ENCODE measurements at regions not wholly inside any gene's neighbourhood (a gene's known extent, or its start where the extent isn't known, plus 50 kb on each side); places are given as distances from the start of the nearest gene placed in this dataset.
"Not testable (repeated sequence)": the region's sequence is repeated elsewhere in the genome, so short reads cannot be mapped to it uniquely, and the experiment has no call there.

- no peaks in the 10 kb centered on the region for H3K4me1 Mint-ChIP-seq (ENCODE audit: low read depth)
- no peaks in the 10 kb centered on the region for H3K27me3 Mint-ChIP-seq (ENCODE audit: low read depth)
- H3K4me3 Mint-ChIP-seq (ENCODE audit: unreplicated experiment): no peak overlapping the region
- peaks cover 36% of the 10 kb centered on the region for H3K9me3 Mint-ChIP-seq (ENCODE audit: low read depth)
- DNase-seq (ENCODE audit: low spot score): no peak
- H3K36me3 Mint-ChIP-seq (ENCODE audit: low read depth): no peaks in the 10 kb centered on the region
- TF ChIP-seq CTCF (IDR thresholded peaks at IDR 0.05): no peak
- H3K27ac Mint-ChIP-seq (ENCODE audit: unreplicated experiment): no peak overlapping the region
Measured at GRCh38 chr14:106286697-106287290, 760.4 kb downstream of the TMEM121 start.

GRCh38 chr14:106287506-106287905 lies 761.1 kb downstream of the TMEM121 start:
- Mint-ChIP-seq H3K9me3 (ENCODE audit: low read depth) (peaks cover 36% of the 10 kb centered on the region), H3K4me1 (ENCODE audit: low read depth) (no peaks in the 10 kb centered on the region), H3K27me3 (ENCODE audit: low read depth) (no peaks in the 10 kb centered on the region), H3K27ac (ENCODE audit: unreplicated experiment) (no peak overlapping the region), H3K36me3 (ENCODE audit: low read depth) (no peaks in the 10 kb centered on the region), H3K4me3 (ENCODE audit: unreplicated experiment) (no peak overlapping the region)
- no peak for TF ChIP-seq CTCF (IDR thresholded peaks at IDR 0.05)
- no peak for DNase-seq (ENCODE audit: low spot score)

- Mint-ChIP-seq H3K36me3 (ENCODE audit: low read depth) (no peaks in the 10 kb centered on the region), H3K27me3 (ENCODE audit: low read depth) (no peaks in the 10 kb centered on the region), H3K9me3 (ENCODE audit: low read depth) (peaks cover 50% of the 10 kb centered on the region), H3K4me1 (ENCODE audit: low read depth) (no peaks in the 10 kb centered on the region), H3K4me3 (ENCODE audit: unreplicated experiment) (no peak overlapping the region), H3K27ac (ENCODE audit: unreplicated experiment) (no peak overlapping the region)
- TF ChIP-seq CTCF (IDR thresholded peaks at IDR 0.05): no peak
- no peak for DNase-seq (ENCODE audit: low spot score)
Measured at GRCh38 chr14:106291626-106292025, 765.2 kb downstream of the TMEM121 start.

GRCh38 chr14:106294324-106294723 lies 767.9 kb downstream of the TMEM121 start:
- no peak overlapping the region for H3K4me3 Mint-ChIP-seq (ENCODE audit: unreplicated experiment)
- TF ChIP-seq CTCF (IDR thresholded peaks at IDR 0.05): no peak
- no peak for DNase-seq (ENCODE audit: low spot score)
- H3K36me3 Mint-ChIP-seq (ENCODE audit: low read depth): no peaks in the 10 kb centered on the region
- no peak overlapping the region for H3K27ac Mint-ChIP-seq (ENCODE audit: unreplicated experiment)
- H3K9me3 Mint-ChIP-seq (ENCODE audit: low read depth): peaks cover 69% of the 10 kb centered on the region
- no peaks in the 10 kb centered on the region for H3K4me1 Mint-ChIP-seq (ENCODE audit: low read depth)
- no peaks in the 10 kb centered on the region for H3K27me3 Mint-ChIP-seq (ENCODE audit: low read depth)

GRCh38 chr14:106300951-106301510 lies 774.6 kb downstream of the TMEM121 start:
- not testable (repeated sequence) for H3K27me3 Mint-ChIP-seq (ENCODE audit: low read depth); DNase-seq (ENCODE audit: low spot score); H3K4me3 Mint-ChIP-seq (ENCODE audit: unreplicated experiment); H3K27ac Mint-ChIP-seq (ENCODE audit: unreplicated experiment); H3K36me3 Mint-ChIP-seq (ENCODE audit: low read depth); H3K4me1 Mint-ChIP-seq (ENCODE audit: low read depth)
- H3K9me3 Mint-ChIP-seq (ENCODE audit: low read depth): peaks cover 65% of the 10 kb centered on the region

GRCh38 chr14:106301609-106302008 lies 775.2 kb downstream of the TMEM121 start:
- H3K9me3 Mint-ChIP-seq (ENCODE audit: low read depth): peaks cover 63% of the 10 kb centered on the region
- H3K36me3 Mint-ChIP-seq (ENCODE audit: low read depth); H3K27me3 Mint-ChIP-seq (ENCODE audit: low read depth); H3K27ac Mint-ChIP-seq (ENCODE audit: unreplicated experiment); H3K4me1 Mint-ChIP-seq (ENCODE audit: low read depth); DNase-seq (ENCODE audit: low spot score); H3K4me3 Mint-ChIP-seq (ENCODE audit: unreplicated experiment): not testable (repeated sequence)

Measured in chondrocyte (in vitro differentiated cells).